GM23338 (cell line): ENCODE measurements at regions not wholly inside any gene's neighbourhood (a gene's known extent, or its start where the extent isn't known, plus 50 kb on each side); places are given as distances from the start of the nearest gene placed in this dataset.
"Not testable (repeated sequence)": the region's sequence is repeated elsewhere in the genome, so short reads cannot be mapped to it uniquely, and the experiment has no call there.

Experiments
- ATAC-seq: fragments of 200-7000 bp; cut with Tn5 transposase; 3 replicates; pipeline ENCODE4 v1.9.1; 2020
- DNase-seq: peaks from one replicate; pipeline ENCODE4 v3.0.0-alpha.2; 2015; ENCODE audit warnings: low spot score
- H2AFZ ChIP-seq: fragments of 200-600 bp; sonication (generic); 2 replicates; pipeline ENCODE4 v1.8.0; 2016; ENCODE audit warnings: antibody characterized with exemption, mild to moderate bottlenecking, moderate library complexity
- H3F3A ChIP-seq: fragments of 200-600 bp; sonication (generic); replicated peaks from 2 replicates; pipeline ENCODE4 v1.8.0; 2017; ENCODE audit warnings: antibody characterized with exemption, mixed run types, low read depth
- H3K27ac ChIP-seq: fragments of 200-600 bp; sonication (generic); 2 replicates; pipeline ENCODE4 v1.6.1; 2016; ENCODE audit warnings: low read depth
- H3K27me3 ChIP-seq: fragments of 200-600 bp; sonication (generic); 2 replicates; pipeline ENCODE4 v1.8.0; 2016; ENCODE audit warnings: mild to moderate bottlenecking, mixed run types, moderate library complexity; ENCODE audit not compliant: insufficient read depth
- H3K36me3 ChIP-seq: fragments of 200-600 bp; sonication (generic); 2 replicates; pipeline ENCODE4 v1.8.0; 2016; ENCODE audit warnings: mild to moderate bottlenecking; ENCODE audit not compliant: insufficient read depth
- H3K4me1 ChIP-seq: fragments of 200-600 bp; sonication (generic); 2 replicates; pipeline ENCODE4 v1.8.0; 2016; ENCODE audit warnings: mild to moderate bottlenecking, moderate library complexity; ENCODE audit not compliant: insufficient read depth
- H3K4me2 ChIP-seq: fragments of 200-600 bp; sonication (generic); 2 replicates; pipeline ENCODE4 v1.7.1; 2017; ENCODE audit warnings: mixed run types
- H3K4me3 ChIP-seq: fragments of 200-600 bp; sonication (generic); 2 replicates; pipeline ENCODE4 v1.6.1; 2016; ENCODE audit warnings: mixed run types
- H3K79me2 ChIP-seq: fragments of 200-600 bp; sonication (generic); replicated peaks from 2 replicates; pipeline ENCODE4 v1.8.0; 2017; ENCODE audit warnings: mild to moderate bottlenecking; ENCODE audit not compliant: insufficient read depth
- H3K9me2 ChIP-seq: fragments of 200-600 bp; sonication (generic); 2 replicates; pipeline ENCODE4 v1.8.0; 2017; ENCODE audit not compliant: insufficient read depth
- H4K20me1 ChIP-seq: fragments of 200-600 bp; sonication (generic); replicated peaks from 2 replicates; pipeline ENCODE4 v1.8.0; 2017; ENCODE audit warnings: mild to moderate bottlenecking; ENCODE audit not compliant: insufficient read depth
- H3K27ac Mint-ChIP-seq: 2 replicates; pipeline ENCODE4 v1.8.0; 2020; ENCODE audit warnings: inconsistent platforms, mild to moderate bottlenecking, moderate library complexity, mixed read lengths
- H3K27me3 Mint-ChIP-seq: 3 replicates; pipeline ENCODE4 v1.8.0; 2022; ENCODE audit warnings: low read depth, mild to moderate bottlenecking, moderate library complexity, mixed read lengths, inconsistent platforms; ENCODE audit not compliant: insufficient read depth, poor library complexity
- H3K36me3 Mint-ChIP-seq: 3 replicates; pipeline ENCODE4 v1.8.0; 2021; ENCODE audit warnings: low read depth, mild to moderate bottlenecking, inconsistent platforms, moderate library complexity, mixed read lengths
- H3K4me1 Mint-ChIP-seq: 3 replicates; pipeline ENCODE4 v1.8.0; 2020; ENCODE audit warnings: mild to moderate bottlenecking, inconsistent platforms, mixed read lengths
- H3K4me3 Mint-ChIP-seq: 3 replicates; pipeline ENCODE4 v1.8.0; 2021; ENCODE audit warnings: moderate library complexity, mild to moderate bottlenecking, inconsistent platforms, mixed read lengths
- H3K9me3 Mint-ChIP-seq: 3 replicates; pipeline ENCODE4 v1.8.0; 2020; ENCODE audit warnings: moderate library complexity, mild to moderate bottlenecking, inconsistent platforms, mixed read lengths
- ETS1 ChIP-seq: IDR thresholded peaks from 2 replicates; pipeline ENCODE4 v1.6.1; 2016; ENCODE audit warnings: antibody characterized with exemption
- EZH2 ChIP-seq: fragments of 200-600 bp; sonication (generic); IDR thresholded peaks from one replicate; pipeline ENCODE4 v1.8.0; 2017; ENCODE audit warnings: antibody characterized with exemption, mild to moderate bottlenecking, low read depth; ENCODE audit not compliant: unreplicated experiment
- EZH2phosphoT487 ChIP-seq: fragments of 200-600 bp; sonication (generic); IDR thresholded peaks from one replicate; pipeline ENCODE4 v1.8.1; 2018; ENCODE audit warnings: antibody characterized with exemption; ENCODE audit not compliant: unreplicated experiment
- JUNB ChIP-seq: IDR thresholded peaks from one replicate; pipeline ENCODE4 v1.6.1; 2016; ENCODE audit warnings: antibody characterized with exemption; ENCODE audit not compliant: unreplicated experiment
- POLR2AphosphoS5 ChIP-seq: IDR thresholded peaks from 2 replicates; pipeline ENCODE4 v1.6.1; 2016; ENCODE audit warnings: antibody characterized with exemption, low read depth
- ZNF331 ChIP-seq: fragments of 250-450 bp; sonication (Bioruptor Pico); IDR thresholded peaks from 2 replicates; pipeline ENCODE4 v1.5.0; 2020; ENCODE audit warnings: low read depth, mild to moderate bottlenecking, moderate library complexity
- ZNF462 ChIP-seq: fragments of 250-450 bp; sonication (Bioruptor Pico); IDR thresholded peaks from 2 replicates; pipeline ENCODE4 v1.5.0; 2020; ENCODE audit warnings: mild to moderate bottlenecking, moderate library complexity
- TF ChIP-seq, protein P1 (sequence below): IDR thresholded peaks from one replicate; pipeline ENCODE4 v1.6.1; 2018; ENCODE audit warnings: antibody characterized with exemption; ENCODE audit not compliant: unreplicated experiment

DNA sequence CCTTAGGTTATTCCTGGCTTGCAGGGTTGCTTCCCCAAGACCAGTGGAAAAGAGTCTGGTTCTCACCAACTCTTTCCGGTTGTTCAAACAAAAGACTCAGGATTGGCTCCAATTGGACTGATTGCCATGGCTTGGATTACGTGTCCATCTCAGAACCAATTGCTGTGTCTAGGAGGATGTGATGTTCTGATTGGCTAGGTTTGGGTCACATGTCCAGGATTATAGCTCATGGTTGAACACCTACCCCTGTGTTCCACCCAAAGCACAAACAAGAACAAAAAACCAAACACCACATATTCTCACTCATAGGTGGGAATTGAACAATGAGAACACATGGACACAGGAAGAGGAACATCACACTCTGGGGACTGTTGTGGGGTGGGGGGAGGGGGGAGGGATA, 116.0 kb downstream of the C12orf75 start:
- H3K4me3 ChIP-seq, H3K27ac Mint-ChIP-seq, H4K20me1 ChIP-seq, H2AFZ ChIP-seq, H3F3A ChIP-seq, H3K27ac ChIP-seq, H3K79me2 ChIP-seq, H3K4me2 ChIP-seq, DNase-seq, H3K36me3 Mint-ChIP-seq, ATAC-seq, H3K27me3 Mint-ChIP-seq, H3K27me3 ChIP-seq, H3K9me3 Mint-ChIP-seq, H3K4me3 Mint-ChIP-seq, H3K36me3 ChIP-seq: not testable (repeated sequence)
- peaks cover 22% of the 10 kb centered on the region for H3K4me1 Mint-ChIP-seq
- peaks cover 17% of the 10 kb centered on the region for H3K9me2 ChIP-seq
- H3K4me1 ChIP-seq: peaks cover 25% of the 10 kb centered on the region

GRCh38 chr12:105449431-105449830, 118.9 kb downstream of the C12orf75 start:
- Histone ChIP-seq H3K9me2 (peaks cover 19% of the 10 kb centered on the region), H3F3A (no peaks in the 10 kb centered on the region), H4K20me1 (no peaks in the 10 kb centered on the region), H3K4me3 (no peak overlapping the region), H3K79me2 (no peaks in the 10 kb centered on the region), H3K27me3 (no peaks in the 10 kb centered on the region), H3K27ac (no peak overlapping the region), H2AFZ (no peak overlapping the region), H3K36me3 (no peaks in the 10 kb centered on the region), H3K4me2 (no peak overlapping the region), H3K4me1 (peaks cover 16% of the 10 kb centered on the region)
- no peaks in the 10 kb centered on the region; the same call in 2 of the 3 replicates for H3K9me3 Mint-ChIP-seq
- H3K27ac Mint-ChIP-seq: no peak overlapping the region
- H3K4me1 Mint-ChIP-seq: peaks cover 15% of the 10 kb centered on the region
- no peak for TF ChIP-seq EZH2phosphoT487
- no peak for TF ChIP-seq POLR2AphosphoS5
- TF ChIP-seq ZNF462 (CRISPR knock-in tag): no peak
- TF ChIP-seq, protein P1, sequence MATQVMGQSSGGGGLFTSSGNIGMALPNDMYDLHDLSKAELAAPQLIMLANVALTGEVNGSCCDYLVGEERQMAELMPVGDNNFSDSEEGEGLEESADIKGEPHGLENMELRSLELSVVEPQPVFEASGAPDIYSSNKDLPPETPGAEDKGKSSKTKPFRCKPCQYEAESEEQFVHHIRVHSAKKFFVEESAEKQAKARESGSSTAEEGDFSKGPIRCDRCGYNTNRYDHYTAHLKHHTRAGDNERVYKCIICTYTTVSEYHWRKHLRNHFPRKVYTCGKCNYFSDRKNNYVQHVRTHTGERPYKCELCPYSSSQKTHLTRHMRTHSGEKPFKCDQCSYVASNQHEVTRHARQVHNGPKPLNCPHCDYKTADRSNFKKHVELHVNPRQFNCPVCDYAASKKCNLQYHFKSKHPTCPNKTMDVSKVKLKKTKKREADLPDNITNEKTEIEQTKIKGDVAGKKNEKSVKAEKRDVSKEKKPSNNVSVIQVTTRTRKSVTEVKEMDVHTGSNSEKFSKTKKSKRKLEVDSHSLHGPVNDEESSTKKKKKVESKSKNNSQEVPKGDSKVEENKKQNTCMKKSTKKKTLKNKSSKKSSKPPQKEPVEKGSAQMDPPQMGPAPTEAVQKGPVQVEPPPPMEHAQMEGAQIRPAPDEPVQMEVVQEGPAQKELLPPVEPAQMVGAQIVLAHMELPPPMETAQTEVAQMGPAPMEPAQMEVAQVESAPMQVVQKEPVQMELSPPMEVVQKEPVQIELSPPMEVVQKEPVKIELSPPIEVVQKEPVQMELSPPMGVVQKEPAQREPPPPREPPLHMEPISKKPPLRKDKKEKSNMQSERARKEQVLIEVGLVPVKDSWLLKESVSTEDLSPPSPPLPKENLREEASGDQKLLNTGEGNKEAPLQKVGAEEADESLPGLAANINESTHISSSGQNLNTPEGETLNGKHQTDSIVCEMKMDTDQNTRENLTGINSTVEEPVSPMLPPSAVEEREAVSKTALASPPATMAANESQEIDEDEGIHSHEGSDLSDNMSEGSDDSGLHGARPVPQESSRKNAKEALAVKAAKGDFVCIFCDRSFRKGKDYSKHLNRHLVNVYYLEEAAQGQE: no peak
- TF ChIP-seq EZH2: no peak
- TF ChIP-seq ZNF331: no peak
- TF ChIP-seq JUNB: no peak
- no peak for TF ChIP-seq ETS1
- H3K4me3 Mint-ChIP-seq: no peak overlapping the region
- ATAC-seq (no peak), DNase-seq (no peak)
- H3K36me3 Mint-ChIP-seq: no peaks in the 10 kb centered on the region
- H3K27me3 Mint-ChIP-seq: peaks cover 1% of the 10 kb centered on the region
